ENCODE measurements at regions not wholly inside any gene's neighbourhood (a gene's known extent, or its start where the extent isn't known, plus 50 kb on each side); places are given as distances from the start of the nearest gene placed in this dataset.

DNA sequence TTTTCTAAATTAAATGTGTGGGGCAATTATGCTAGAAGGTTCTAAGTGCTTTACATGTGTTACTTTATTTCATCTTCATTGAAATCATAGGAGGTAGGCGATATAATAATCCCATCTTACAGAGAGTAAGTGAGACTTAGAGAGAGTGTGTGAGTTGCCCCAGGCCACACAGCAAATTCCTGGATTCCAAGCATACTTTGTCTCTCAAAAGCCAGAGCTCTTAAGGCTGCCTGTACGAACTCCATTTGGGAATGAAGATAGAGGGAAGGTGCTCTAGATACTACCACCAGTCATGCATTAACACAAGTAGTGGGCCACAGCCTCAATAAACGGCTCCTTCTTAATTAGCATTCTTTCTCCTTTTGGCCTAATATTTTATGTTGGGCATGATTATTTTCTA is 170.1 kb downstream of the SIPA1L2 start:
- TF ChIP-seq, protein P1, sequence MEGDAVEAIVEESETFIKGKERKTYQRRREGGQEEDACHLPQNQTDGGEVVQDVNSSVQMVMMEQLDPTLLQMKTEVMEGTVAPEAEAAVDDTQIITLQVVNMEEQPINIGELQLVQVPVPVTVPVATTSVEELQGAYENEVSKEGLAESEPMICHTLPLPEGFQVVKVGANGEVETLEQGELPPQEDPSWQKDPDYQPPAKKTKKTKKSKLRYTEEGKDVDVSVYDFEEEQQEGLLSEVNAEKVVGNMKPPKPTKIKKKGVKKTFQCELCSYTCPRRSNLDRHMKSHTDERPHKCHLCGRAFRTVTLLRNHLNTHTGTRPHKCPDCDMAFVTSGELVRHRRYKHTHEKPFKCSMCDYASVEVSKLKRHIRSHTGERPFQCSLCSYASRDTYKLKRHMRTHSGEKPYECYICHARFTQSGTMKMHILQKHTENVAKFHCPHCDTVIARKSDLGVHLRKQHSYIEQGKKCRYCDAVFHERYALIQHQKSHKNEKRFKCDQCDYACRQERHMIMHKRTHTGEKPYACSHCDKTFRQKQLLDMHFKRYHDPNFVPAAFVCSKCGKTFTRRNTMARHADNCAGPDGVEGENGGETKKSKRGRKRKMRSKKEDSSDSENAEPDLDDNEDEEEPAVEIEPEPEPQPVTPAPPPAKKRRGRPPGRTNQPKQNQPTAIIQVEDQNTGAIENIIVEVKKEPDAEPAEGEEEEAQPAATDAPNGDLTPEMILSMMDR (conservative IDR thresholded peaks at IDR 0.05): no peak
- TF ChIP-seq ZFX (IDR thresholded peaks at IDR 0.05): no peak

Measured in C4-2B (cell line).